ENCODE measurements at regions not wholly inside any gene's neighbourhood (a gene's known extent, or its start where the extent isn't known, plus 50 kb on each side); places are given as distances from the start of the nearest gene placed in this dataset.

DNA sequence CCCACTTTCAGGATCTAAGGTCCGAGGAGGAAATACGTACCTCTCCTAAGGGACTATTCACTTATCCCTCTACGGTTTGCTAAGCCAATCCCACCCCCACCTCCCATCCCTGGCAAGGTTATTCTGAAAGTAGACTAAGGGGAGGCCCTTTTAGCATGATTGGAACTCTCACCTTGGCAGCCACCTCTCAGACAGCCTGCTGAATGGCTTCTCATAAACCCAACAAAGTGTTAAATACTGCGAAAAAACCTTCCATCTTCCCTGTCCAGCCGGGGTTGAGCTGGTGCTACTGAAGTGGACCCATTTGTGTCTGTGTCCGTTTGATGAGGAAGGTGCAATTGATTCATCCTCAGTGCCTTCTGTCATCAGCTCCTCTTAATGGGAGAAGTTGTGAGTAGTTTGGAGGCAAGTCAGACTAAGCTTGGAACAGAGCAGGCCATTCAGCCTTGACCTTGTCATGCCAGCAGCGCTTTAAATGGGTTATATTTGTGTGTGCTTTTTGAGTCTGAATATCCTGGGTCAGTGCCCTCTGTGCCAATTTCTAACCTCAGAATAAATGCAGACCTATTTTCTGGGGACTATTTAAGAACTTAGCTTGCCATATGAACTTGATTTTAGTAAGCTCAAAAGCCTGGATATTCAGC is 476.3 kb upstream of the ZNF608 start:
- H3K27me3 ChIP-seq: no peaks in the 10 kb centered on the region
- in situ Hi-C loops (cut with MboI; ENCODE audit: low sequenced_read_pairs in 4 of 4) (no loop called here), intact Hi-C loops (cut with DNase I; ENCODE audit: low total_unique reads) (no loop called here)
- H3K4me1 ChIP-seq: no peaks in the 10 kb centered on the region
- ATAC-seq: no peak
- H3K4me3 ChIP-seq: no peak overlapping the region
- no peaks in the 10 kb centered on the region for H3K36me3 ChIP-seq
- DNase-seq: no peak
- TF ChIP-seq, protein P1, sequence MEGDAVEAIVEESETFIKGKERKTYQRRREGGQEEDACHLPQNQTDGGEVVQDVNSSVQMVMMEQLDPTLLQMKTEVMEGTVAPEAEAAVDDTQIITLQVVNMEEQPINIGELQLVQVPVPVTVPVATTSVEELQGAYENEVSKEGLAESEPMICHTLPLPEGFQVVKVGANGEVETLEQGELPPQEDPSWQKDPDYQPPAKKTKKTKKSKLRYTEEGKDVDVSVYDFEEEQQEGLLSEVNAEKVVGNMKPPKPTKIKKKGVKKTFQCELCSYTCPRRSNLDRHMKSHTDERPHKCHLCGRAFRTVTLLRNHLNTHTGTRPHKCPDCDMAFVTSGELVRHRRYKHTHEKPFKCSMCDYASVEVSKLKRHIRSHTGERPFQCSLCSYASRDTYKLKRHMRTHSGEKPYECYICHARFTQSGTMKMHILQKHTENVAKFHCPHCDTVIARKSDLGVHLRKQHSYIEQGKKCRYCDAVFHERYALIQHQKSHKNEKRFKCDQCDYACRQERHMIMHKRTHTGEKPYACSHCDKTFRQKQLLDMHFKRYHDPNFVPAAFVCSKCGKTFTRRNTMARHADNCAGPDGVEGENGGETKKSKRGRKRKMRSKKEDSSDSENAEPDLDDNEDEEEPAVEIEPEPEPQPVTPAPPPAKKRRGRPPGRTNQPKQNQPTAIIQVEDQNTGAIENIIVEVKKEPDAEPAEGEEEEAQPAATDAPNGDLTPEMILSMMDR (IDR thresholded peaks at IDR 0.05 in 4 of 5, conservative IDR thresholded peaks at IDR 0.05 in 1 of 5): no peak
- no peak for TF ChIP-seq POLR2A (IDR thresholded peaks at IDR 0.05)
- H3K27ac ChIP-seq: no peak overlapping the region
- peaks cover 0 to 3% (median 0%) of the 10 kb centered on the region in 3 donors for H3K9me3 ChIP-seq

DNA sequence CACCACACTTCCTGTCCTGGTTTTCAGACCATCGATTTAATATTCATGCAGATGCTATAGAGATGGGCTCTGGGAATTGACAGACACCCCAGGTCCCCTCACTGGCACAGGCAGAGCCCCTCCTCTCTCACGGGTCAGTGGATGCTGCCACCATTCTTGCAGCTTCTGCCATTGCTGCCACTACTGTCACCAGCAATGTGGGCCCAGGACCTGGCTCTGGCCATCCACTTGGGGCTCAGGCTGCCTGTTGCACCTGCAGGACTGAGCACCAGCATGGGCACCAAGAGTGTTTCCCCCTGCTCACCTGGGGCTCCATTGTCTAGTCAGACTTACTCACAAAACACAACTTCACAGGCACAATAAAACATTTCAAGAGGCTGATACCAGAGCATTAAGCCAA is 479.0 kb upstream of the ZNF608 start:
- Histone ChIP-seq H3K27ac (no peak overlapping the region), H3K27me3 (no peaks in the 10 kb centered on the region), H3K9me3 (no peaks in the 10 kb centered on the region), H3K36me3 (no peaks in the 10 kb centered on the region), H3K4me1 (no peaks in the 10 kb centered on the region), H3K4me3 (no peak overlapping the region)
- DNase-seq (no peak), ATAC-seq (no peak)
- in situ Hi-C loops (cut with MboI; ENCODE audit: low sequenced_read_pairs in 4 of 4) (no loop called here), intact Hi-C loops (cut with DNase I; ENCODE audit: low total_unique reads) (no loop called here)
- TF ChIP-seq POLR2A (IDR thresholded peaks at IDR 0.05): no peak
- TF ChIP-seq, protein P1 (IDR thresholded peaks at IDR 0.05 in 4 of 5, conservative IDR thresholded peaks at IDR 0.05 in 1 of 5): no peak

DNA sequence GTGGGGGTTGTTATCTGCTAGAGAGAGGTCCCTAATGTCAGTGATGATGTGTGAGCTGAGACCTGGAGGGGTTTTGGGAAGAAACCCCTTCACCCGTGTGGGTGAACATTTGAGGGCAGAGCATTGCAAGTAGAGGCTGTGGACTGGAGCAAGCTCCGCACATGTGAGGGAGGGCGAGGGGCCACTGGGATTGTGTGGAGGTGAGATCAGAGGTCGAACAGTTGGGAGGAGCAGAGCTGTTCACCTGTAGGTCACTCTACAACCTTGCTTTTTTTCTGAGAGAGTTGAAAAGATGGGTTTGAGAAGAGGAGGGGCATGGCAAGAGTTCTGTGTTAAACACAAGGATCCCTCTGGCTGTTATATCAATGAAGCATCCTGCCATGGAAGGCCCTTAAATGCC is 480.4 kb upstream of the ZNF608 start:
- Histone ChIP-seq H3K27me3 (no peaks in the 10 kb centered on the region), H3K27ac (no peak overlapping the region), H3K36me3 (no peaks in the 10 kb centered on the region), H3K4me3 (no peak overlapping the region), H3K9me3 (no peaks in the 10 kb centered on the region), H3K4me1 (no peaks in the 10 kb centered on the region)
- TF ChIP-seq POLR2A (IDR thresholded peaks at IDR 0.05): no peak
- TF ChIP-seq, protein P1 (IDR thresholded peaks at IDR 0.05 in 4 of 5, conservative IDR thresholded peaks at IDR 0.05 in 1 of 5): no peak
- in situ Hi-C loops (cut with MboI; ENCODE audit: low sequenced_read_pairs in 4 of 4) (no loop called here), intact Hi-C loops (cut with DNase I; ENCODE audit: low total_unique reads) (no loop called here)
- DNase-seq (no peak), ATAC-seq (no peak)

DNA sequence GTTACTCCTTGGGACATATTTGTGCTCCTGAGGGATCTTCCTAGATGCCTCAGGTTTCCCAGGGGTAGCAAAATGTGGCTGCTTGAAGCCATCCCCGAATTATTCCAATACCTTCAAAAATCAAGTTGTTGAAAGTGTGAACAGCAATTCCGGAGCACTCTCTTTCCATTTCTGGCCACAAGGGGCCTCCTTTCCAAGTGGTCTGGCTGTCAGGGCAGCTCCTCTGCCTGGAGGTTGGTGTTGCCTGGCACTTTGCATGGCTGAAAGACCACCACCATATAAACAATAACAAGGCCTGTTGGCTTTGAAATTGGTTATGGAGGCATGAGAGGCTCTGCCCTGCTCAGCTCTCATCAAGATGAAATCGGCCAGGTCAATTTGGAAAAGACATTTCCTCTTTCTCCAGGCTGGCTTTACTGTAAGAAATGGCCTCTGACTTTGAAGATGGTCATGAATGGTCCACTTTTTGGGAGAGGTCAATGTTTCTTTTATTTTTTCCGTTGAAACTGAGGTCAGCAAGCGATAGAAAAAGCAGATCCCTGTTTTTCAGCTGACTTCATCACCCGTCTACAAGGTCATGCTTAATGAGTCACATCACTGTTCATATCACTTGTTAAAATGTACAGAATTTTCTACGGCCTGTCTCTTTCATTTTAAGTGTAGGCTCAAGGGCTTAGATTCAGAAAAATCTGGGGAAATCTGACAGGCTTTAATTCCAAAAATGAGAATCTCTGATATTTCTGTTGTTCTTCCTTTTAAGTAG is 481.1 kb upstream of the ZNF608 start:
- DNase-seq: no peak
- intact Hi-C loops (cut with DNase I; ENCODE audit: low total_unique reads): no loop called here
- no peak overlapping the region for H3K27ac ChIP-seq
- no peaks in the 10 kb centered on the region for H3K36me3 ChIP-seq
- no peak overlapping the region for H3K4me3 ChIP-seq
- H3K9me3 ChIP-seq: no peaks in the 10 kb centered on the region
- in situ Hi-C loops (cut with MboI; ENCODE audit: low sequenced_read_pairs in 4 of 4): no loop called here
- no peaks in the 10 kb centered on the region for H3K27me3 ChIP-seq
- H3K4me1 ChIP-seq: no peaks in the 10 kb centered on the region
- no peak for ATAC-seq
- TF ChIP-seq POLR2A (IDR thresholded peaks at IDR 0.05): no peak
- TF ChIP-seq, protein P1 (IDR thresholded peaks at IDR 0.05 in 4 of 5, conservative IDR thresholded peaks at IDR 0.05 in 1 of 5): peak in 1 of 5 experiments; percentile 37

Measured in gastrocnemius medialis (tissue), 4 donors.